HEK293T (cell line): ENCODE measurements at regions not wholly inside any gene's neighbourhood (a gene's known extent, or its start where the extent isn't known, plus 50 kb on each side); places are given as distances from the start of the nearest gene placed in this dataset.

Source experiments
- ARNT ChIP-seq: fragments of 450-650 bp; IDR thresholded peaks from 2 replicates; pipeline ENCODE4 v1.6.1; 2017; ENCODE audit warnings: mild to moderate bottlenecking
- BHLHE40 ChIP-seq: fragments of 450-650 bp; IDR thresholded peaks from 2 replicates; pipeline ENCODE4 v1.6.1; 2016; ENCODE audit warnings: mild to moderate bottlenecking, moderate library complexity, borderline replicate concordance
- ELF4 ChIP-seq: fragments of 450-650 bp; IDR thresholded peaks from 2 replicates; pipeline ENCODE4 v1.6.1; 2017; ENCODE audit warnings: antibody characterized with exemption
- FOXA1 ChIP-seq: fragments of 450-650 bp; IDR thresholded peaks from 2 replicates; pipeline ENCODE4 v1.6.1; 2016; ENCODE audit warnings: mild to moderate bottlenecking
- FOXM1 ChIP-seq: fragments of 450-650 bp; IDR thresholded peaks from 2 replicates; pipeline ENCODE4 v1.6.1; 2017; ENCODE audit warnings: mild to moderate bottlenecking, borderline replicate concordance
- HDGF ChIP-seq: fragments of 450-650 bp; IDR thresholded peaks from 2 replicates; pipeline ENCODE4 v1.6.1; 2017; ENCODE audit warnings: antibody characterized with exemption, borderline replicate concordance
- LEF1 ChIP-seq: fragments of 450-650 bp; IDR thresholded peaks from 2 replicates; pipeline ENCODE4 v1.6.1; 2017; ENCODE audit warnings: mild to moderate bottlenecking, borderline replicate concordance
- SP1 ChIP-seq: fragments of 450-650 bp; IDR thresholded peaks from 2 replicates; pipeline ENCODE4 v1.6.1; 2017
- SUZ12 ChIP-seq: fragments of 450-650 bp; IDR thresholded peaks from 2 replicates; pipeline ENCODE4 v1.6.1; 2016; ENCODE audit warnings: mild to moderate bottlenecking
- TARDBP ChIP-seq: fragments of 450-650 bp; IDR thresholded peaks from 2 replicates; pipeline ENCODE4 v1.6.1; 2016

GRCh38 chr5:159448841-159449407 is 118.6 kb upstream of the IL12B start:
- no peak for TF ChIP-seq SP1
- no peak for TF ChIP-seq FOXM1
- TF ChIP-seq LEF1 = no peak
- TF ChIP-seq ARNT = no peak
- TF ChIP-seq BHLHE40 = no peak
- TF ChIP-seq TARDBP = no peak
- TF ChIP-seq HDGF = no peak
- TF ChIP-seq FOXA1 = no peak
- TF ChIP-seq SUZ12 = no peak
- no peak for TF ChIP-seq ELF4
